ENCODE measurements at regions not wholly inside any gene's neighbourhood (a gene's known extent, or its start where the extent isn't known, plus 50 kb on each side); places are given as distances from the start of the nearest gene placed in this dataset.

- TF ChIP-seq CTCF (conservative IDR thresholded peaks at IDR 0.05; ENCODE audit: low read length) = no peak
- TF ChIP-seq EZH2phosphoT487 (IDR thresholded peaks at IDR 0.05; ENCODE audit: borderline replicate concordance) = no peak
These were observed 54.9 kb upstream of the IER3 start for GRCh38 chr6:30799210-30799609.
